ENCODE measurements at regions not wholly inside any gene's neighbourhood (a gene's known extent, or its start where the extent isn't known, plus 50 kb on each side); places are given as distances from the start of the nearest gene placed in this dataset.
A peak's percentile ranks its signal among the peaks of the same experiment; 100 is the strongest.

- Histone ChIP-seq H4K20me1 (replicated peaks; ENCODE audit: control insufficient read depth, extremely low read depth, insufficient read depth, low read length) (no peaks in the 10 kb centered on the region), H3K9ac (replicated peaks; ENCODE audit: extremely low read depth, insufficient read depth, low read length) (peak overlapping the region; percentile 88), H3K27ac (ENCODE audit: insufficient read depth, low read depth, low read length) (peak overlapping the region; percentile 95), H3K36me3 (ENCODE audit: control insufficient read depth in 2 of 2, extremely low read depth in 1 of 2, insufficient read depth in 2 of 2, low read length in 2 of 2) (no peaks in the 10 kb centered on the region), H3K27me3 (ENCODE audit: control insufficient read depth in 2 of 2, insufficient read depth in 2 of 2, low read length in 2 of 2) (no peaks in the 10 kb centered on the region), H2AFZ (ENCODE audit: low read depth, low read length) (peak overlapping the region; percentile 34), H3K4me1 (ENCODE audit: control insufficient read depth, extremely low read depth, insufficient read depth, low read length) (peaks cover 50% of the 10 kb centered on the region), H3K9me3 (replicated peaks; ENCODE audit: control insufficient read depth, insufficient read depth, low read length) (no peaks in the 10 kb centered on the region), H3K4me3 (replicated peaks in 1 of 3; ENCODE audit: insufficient read depth in 1 of 3, low read depth in 1 of 3, low read length in 3 of 3) (peak overlapping the region in 1 of 3 experiments; percentile 77), H3K4me2 (ENCODE audit: insufficient read depth, low read length) (peak overlapping the region; percentile 89), H3K79me2 (ENCODE audit: control insufficient read depth, insufficient read depth, low read length) (peaks cover 14% of the 10 kb centered on the region), H3K9me1 (replicated peaks; ENCODE audit: control insufficient read depth, extremely low read depth, insufficient read depth, low read length) (no peaks in the 10 kb centered on the region)
- dilution Hi-C loops (cut with MboI; ENCODE audit: extremely low pct_ligation_motif_present, low sequenced_read_pairs): no loop called here
- FAIRE-seq (no peak), DNase-seq (ENCODE audit: low read depth, low spot score) (no peak)
- no TSS peak for BruUV-seq (replicated peaks)
- CTCF ChIA-PET: interaction anchor here (0.6 to 3.2 kb wide), 70 partner anchors 8 to 506 kb away, joined by 3 to 60 read pairs (median 6); partner anchors contain the start of gene HMGA2
- POLR2A ChIA-PET: interaction anchor here (1.5 kb wide), 1 partner anchor 30 kb away, joined by 3 read pairs; no protein-coding TSS in a partner anchor
- TF ChIP-seq EZH2 (IDR thresholded peaks at IDR 0.05; ENCODE audit: borderline replicate concordance, low read depth, low read length, severe bottlenecking) (no peak), MAX (IDR thresholded peaks at IDR 0.05; ENCODE audit: insufficient read depth, insufficient read length) (no peak), GATA2 (IDR thresholded peaks at IDR 0.05; ENCODE audit: insufficient read depth, insufficient read length, low read depth, low read length) (no peak), CTCF (IDR thresholded peaks at IDR 0.05; ENCODE audit: extremely low read depth in 1 of 2, insufficient read depth in 1 of 2, low read depth in 1 of 2, low read length in 2 of 2) (no peak), MYC (IDR thresholded peaks at IDR 0.05; ENCODE audit: low read depth, low read length) (no peak), POLR2A (IDR thresholded peaks at IDR 0.05; ENCODE audit: low read depth, low read length) (no peak), POLR2AphosphoS5 (IDR thresholded peaks at IDR 0.05; ENCODE audit: insufficient read depth, low read depth, low read length) (no peak)
- intact Hi-C loops (cut with micrococcal nuclease): loop anchor here (1.0 to 5.0 kb wide), 16 partner anchors 33 to 711 kb away; no protein-coding TSS in a partner anchor
Observed at GRCh38 chr12:65602253-65602609, 222.1 kb upstream of the HMGA2 start.
